H1 (cell line): ENCODE measurements at regions not wholly inside any gene's neighbourhood (a gene's known extent, or its start where the extent isn't known, plus 50 kb on each side); places are given as distances from the start of the nearest gene placed in this dataset.

ENCODE experiments used
- ASH2L ChIP-seq: fragments of 200-600, 300-600 bp; sonication (generic); IDR thresholded peaks from one replicate; pipeline ENCODE4 v1.7.1; 2017; ENCODE audit warnings: low read length
- ATF2 ChIP-seq: IDR thresholded peaks from 2 replicates; pipeline ENCODE4 v1.6.1; 2012; ENCODE audit warnings: low read length, inconsistent platforms
- ATF3 ChIP-seq: IDR thresholded peaks from 2 replicates; pipeline ENCODE4 v1.6.1; 2011; ENCODE audit warnings: low read depth, mild to moderate bottlenecking, low read length; ENCODE audit not compliant: insufficient read depth
- CBX5 ChIP-seq: fragments of 300-800, 300-1000 bp; sonication (generic); IDR thresholded peaks from 2 replicates; pipeline ENCODE4 v1.7.1; 2016; ENCODE audit warnings: antibody characterized with exemption, low read length, low read depth
- CHD2 ChIP-seq: IDR thresholded peaks from 2 replicates; pipeline ENCODE4 v1.6.1; 2012; ENCODE audit warnings: low read length, improper control_type of control experiment
- CTCF ChIP-seq, 3 experiments: IDR thresholded peaks; 1 replicate in 2 of 3; 2 replicates in 1 of 3; pipeline versions ENCODE4 v1.5.1 to v1.6.1; 2011; ENCODE audit warnings: low read length in 3 of 3, mild to moderate bottlenecking in 3 of 3, inconsistent platforms in 2 of 3, low read depth in 1 of 3, moderate library complexity in 1 of 3; ENCODE audit not compliant: insufficient read depth in 1 of 3; ENCODE audit errors: control extremely low read depth in 1 of 3
- EP300 ChIP-seq, 2 experiments: IDR thresholded peaks; 1 replicate in 1 of 2; 2 replicates in 1 of 2; pipeline ENCODE4 v1.6.1; 2011 to 2012; ENCODE audit warnings: low read depth in 2 of 2, low read length in 2 of 2, mild to moderate bottlenecking in 2 of 2, borderline replicate concordance in 1 of 2, inconsistent platforms in 1 of 2, moderate library complexity in 1 of 2
- EZH2 ChIP-seq: fragments of 200-600 bp; sonication (generic); IDR thresholded peaks from 2 replicates; pipeline ENCODE4 v1.7.1; 2012; ENCODE audit warnings: low read depth, mild to moderate bottlenecking, moderate library complexity, low read length, inconsistent platforms; ENCODE audit not compliant: severe bottlenecking
- GABPA ChIP-seq: IDR thresholded peaks from 2 replicates; pipeline ENCODE4 v1.6.1; 2011; ENCODE audit warnings: mild to moderate bottlenecking, low read length, moderate library complexity, borderline replicate concordance; ENCODE audit not compliant: insufficient read depth
- HDAC2 ChIP-seq, 2 experiments: fragments of 300-600 bp in 1 of 2; sonication (generic) in 1 of 2; IDR thresholded peaks; 2 replicates each; pipeline ENCODE4 v1.6.1; 2011 to 2012; ENCODE audit warnings: low read depth in 2 of 2, low read length in 2 of 2, mild to moderate bottlenecking in 2 of 2, moderate library complexity in 2 of 2, borderline replicate concordance in 1 of 2, inconsistent platforms in 1 of 2
- JUND ChIP-seq: IDR thresholded peaks from 2 replicates; pipeline ENCODE4 v1.6.1; 2011; ENCODE audit warnings: mild to moderate bottlenecking, improper control_type of control experiment, low read length
- POLR2A ChIP-seq, 2 experiments: IDR thresholded peaks; 1 replicate in 1 of 2; 2 replicates in 1 of 2; pipeline ENCODE4 v1.6.1; 2011; ENCODE audit warnings: low read depth in 2 of 2, low read length in 2 of 2, mild to moderate bottlenecking in 2 of 2; ENCODE audit errors: control extremely low read depth in 1 of 2
- SUZ12 ChIP-seq: fragments of 200-600 bp; sonication (generic); IDR thresholded peaks from 2 replicates; pipeline ENCODE4 v1.6.1; 2012; ENCODE audit warnings: mild to moderate bottlenecking, inconsistent platforms, low read length, moderate library complexity, mixed read lengths

DNA sequence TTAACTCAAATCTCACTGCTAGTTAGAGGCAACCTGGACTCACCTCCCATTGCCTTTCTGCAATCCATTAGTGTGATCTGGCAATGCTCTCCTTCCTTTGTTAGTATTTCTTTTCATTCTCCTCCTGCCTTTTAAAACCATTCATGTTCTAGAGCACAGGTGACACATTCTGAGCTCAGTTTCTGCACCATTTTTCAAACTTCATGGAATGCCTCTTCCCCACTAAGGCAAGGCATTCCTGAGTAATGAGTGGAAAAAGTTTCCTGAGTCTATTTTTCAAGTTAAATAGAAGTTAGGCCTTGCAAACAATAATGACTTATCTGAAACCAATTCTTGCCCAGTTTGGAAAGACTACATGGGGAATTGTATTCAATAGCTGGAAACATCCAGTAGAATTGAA is 1001.8 kb downstream of the BCL11B start:
- TF ChIP-seq GABPA, result no peak
- TF ChIP-seq CHD2, result no peak
- TF ChIP-seq EZH2, result no peak
- TF ChIP-seq CTCF (IDR thresholded peaks at IDR 0.05; ENCODE audit: control extremely low read depth in 1 of 3, insufficient read depth in 1 of 3, low read depth in 1 of 3, low read length in 3 of 3), result no peak
- TF ChIP-seq ATF3, result no peak
- TF ChIP-seq ASH2L, result no peak
- no peak for TF ChIP-seq JUND
- TF ChIP-seq SUZ12, result no peak
- TF ChIP-seq CBX5, result no peak
- TF ChIP-seq HDAC2 (IDR thresholded peaks at IDR 0.05; ENCODE audit: borderline replicate concordance in 1 of 2, low read depth in 2 of 2, low read length in 2 of 2), result no peak
- no peak for TF ChIP-seq POLR2A (IDR thresholded peaks at IDR 0.05; ENCODE audit: control extremely low read depth in 1 of 2, low read depth in 2 of 2, low read length in 2 of 2)
- TF ChIP-seq EP300 (IDR thresholded peaks at IDR 0.05; ENCODE audit: borderline replicate concordance in 1 of 2, low read depth in 2 of 2, low read length in 2 of 2), result no peak
- TF ChIP-seq ATF2, result no peak
